ENCODE measurements at regions not wholly inside any gene's neighbourhood (a gene's known extent, or its start where the extent isn't known, plus 50 kb on each side); places are given as distances from the start of the nearest gene placed in this dataset.
A peak's percentile ranks its signal among the peaks of the same experiment; 100 is the strongest.

DNA sequence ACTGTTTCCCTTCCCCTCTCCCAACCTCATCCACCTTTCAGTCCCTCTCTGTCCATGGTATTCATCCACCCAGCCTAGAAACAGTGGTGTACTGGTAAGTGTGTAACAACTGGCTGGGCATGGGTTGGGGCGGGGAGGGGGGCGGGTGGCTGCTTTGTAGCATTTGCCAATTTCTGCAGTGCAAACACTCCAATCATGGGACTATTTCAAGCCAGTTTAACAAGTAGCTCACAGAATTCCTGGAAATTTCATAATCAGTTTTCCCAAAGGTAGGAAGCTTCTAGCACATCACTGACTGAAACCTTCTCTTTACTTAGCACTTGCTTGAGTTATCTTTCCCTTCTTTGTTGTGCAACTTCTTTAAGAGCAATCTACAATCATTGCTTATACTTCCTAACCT, 100.8 kb upstream of the WASF3 start:
- DNase-seq (ENCODE audit: low read depth in 2 of 2) = no peak

DNA sequence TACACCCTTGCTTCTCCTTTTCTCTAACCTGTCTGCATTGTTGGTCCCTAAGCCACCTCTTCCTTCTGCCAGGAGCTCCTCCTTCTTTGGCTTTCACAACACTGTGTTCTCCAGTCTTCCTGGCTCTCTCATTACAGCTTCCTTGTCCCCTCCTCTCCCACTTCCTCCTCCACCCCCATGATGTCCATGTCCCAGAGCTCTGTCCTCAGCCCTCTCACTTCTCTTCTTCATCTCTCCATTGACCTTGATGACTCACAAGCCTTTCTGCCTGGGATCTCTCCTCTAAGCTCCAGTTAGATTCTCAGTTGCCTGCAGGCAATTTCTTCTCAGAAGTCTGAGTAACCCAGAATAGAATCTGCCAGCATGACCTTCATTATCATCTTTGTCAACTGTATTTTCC, 100.3 kb upstream of the WASF3 start:
- no peak for DNase-seq (ENCODE audit: low read depth in 2 of 2)

DNA sequence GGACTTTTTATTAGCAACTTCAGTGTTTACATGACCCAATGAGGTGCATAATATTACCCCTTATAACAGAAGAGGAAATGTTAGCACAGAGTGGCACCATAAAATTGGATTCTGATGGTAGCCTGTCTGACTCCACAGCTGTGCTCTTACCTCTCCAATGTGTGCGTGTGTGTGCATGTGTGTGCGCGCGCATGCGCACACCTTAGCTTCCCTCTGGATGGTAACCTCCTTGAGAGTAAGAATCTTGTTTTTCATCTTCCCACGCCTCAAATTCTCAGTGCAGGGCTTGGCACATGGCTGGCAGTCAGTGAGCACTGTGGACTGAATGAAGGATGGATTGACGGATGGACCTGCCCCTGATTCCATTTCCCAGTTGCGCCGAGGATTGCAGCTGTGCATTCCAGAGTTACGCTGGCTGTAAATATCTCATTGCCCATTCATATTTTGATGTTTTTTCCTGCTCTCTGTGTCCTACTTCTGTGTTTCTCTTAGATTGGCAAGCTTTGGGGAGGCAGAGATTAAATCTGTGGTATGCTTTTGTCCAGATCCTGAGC, 99.2 kb upstream of the WASF3 start:
- DNase-seq (ENCODE audit: low read depth in 2 of 2) = no peak

DNA sequence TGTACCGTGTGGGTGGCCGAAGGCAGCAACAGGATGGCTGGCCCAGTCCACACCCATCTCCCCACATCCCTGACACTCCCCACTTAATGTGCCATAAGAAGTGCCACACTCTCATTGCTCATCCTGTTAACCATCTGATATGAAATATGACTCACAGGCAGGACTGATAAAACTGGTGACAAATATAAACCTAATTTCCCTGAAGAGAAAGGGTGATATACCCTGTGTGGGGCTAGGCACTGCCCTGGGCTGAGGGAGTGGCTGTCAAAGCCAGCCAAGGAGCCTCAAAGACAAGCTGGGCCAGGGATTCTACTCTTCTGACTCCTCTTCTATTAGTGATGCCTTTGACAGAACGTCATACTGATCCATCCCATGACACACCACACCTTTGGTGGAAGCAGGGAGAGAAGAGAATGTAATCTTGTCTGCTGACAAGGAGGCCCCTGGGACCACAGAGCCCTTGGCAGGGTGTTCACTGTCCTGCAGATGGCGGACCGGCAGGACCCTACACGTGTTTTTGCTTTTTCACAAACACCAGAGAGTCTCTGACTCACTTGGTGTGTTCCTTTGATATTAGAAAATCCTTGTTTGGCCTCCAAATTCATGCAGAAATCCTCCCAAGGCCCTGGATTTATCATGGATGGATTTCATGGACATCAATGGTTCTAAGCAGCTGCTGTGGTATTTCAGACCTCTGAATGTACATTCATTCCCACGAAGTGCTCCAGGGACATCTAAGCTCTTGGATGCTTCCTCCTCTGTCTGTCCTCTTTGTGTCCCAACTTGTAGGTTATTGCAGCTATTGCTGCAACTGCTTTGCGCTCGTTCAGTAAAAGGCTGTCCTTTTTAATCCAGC, 98.0 kb upstream of the WASF3 start:
- DNase-seq (ENCODE audit: low read depth in 2 of 2) = no peak

DNA sequence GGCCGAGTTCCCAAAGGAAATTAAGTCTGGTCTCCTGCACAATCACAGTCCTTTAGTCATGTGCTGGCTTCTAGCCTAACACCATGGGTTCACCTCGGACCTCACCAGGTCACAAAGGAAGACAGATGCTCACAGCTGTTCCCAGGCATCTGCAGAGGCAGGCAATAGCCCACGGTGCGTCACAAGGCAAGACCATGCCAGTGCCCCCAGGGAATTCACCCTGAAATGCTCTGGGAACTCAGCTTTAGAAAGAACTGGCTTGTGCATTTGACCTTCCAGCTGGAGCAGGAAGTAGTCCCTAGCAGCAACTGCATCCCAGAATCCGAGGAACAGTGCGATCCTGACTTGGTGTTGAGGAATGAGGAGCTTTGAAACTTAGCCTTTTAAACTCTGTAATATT, 96.8 kb upstream of the WASF3 start:
- no peak for DNase-seq (ENCODE audit: low read depth in 2 of 2)

DNA sequence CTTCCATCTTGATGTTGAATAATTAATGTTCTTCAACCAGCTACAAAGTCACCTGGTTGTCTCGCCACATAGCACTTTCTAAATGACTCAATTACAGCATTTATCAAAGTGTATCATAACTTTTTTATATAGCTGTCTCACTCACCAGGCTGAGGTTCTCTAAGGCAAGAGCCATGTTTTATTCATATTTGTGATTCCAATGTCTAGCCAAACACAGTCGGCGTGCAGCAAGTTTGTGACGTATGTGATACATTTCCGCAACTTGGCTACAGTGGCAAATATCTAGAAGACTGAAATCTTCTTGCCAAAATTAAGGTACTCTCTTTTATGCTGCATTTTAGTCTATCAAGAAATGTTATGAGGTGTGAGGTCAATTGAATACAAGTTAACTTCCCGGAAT, 94.2 kb upstream of the WASF3 start:
- DNase-seq (ENCODE audit: low read depth in 2 of 2) = no peak

DNA sequence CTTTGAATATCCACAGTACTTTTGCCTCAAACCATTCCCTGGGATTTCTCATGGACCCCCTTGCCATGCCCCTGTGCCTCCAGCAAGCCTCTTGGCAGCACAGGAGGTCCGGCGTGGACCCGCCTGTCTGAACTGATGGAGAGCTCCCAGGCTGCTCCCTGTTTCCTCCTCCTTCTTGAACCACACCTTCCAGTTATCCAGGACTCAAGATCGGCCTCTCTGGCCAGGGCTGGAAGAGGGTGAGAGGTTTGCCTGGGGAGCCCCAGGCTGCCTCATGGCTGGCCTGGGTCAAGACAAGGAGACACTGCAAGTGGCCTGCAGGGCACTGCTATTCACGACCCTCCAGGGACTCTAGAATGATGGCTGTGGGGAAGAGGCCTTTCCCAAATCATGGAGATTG, 93.6 kb upstream of the WASF3 start:
- DNase-seq (ENCODE audit: low read depth in 2 of 2) = no peak

DNA sequence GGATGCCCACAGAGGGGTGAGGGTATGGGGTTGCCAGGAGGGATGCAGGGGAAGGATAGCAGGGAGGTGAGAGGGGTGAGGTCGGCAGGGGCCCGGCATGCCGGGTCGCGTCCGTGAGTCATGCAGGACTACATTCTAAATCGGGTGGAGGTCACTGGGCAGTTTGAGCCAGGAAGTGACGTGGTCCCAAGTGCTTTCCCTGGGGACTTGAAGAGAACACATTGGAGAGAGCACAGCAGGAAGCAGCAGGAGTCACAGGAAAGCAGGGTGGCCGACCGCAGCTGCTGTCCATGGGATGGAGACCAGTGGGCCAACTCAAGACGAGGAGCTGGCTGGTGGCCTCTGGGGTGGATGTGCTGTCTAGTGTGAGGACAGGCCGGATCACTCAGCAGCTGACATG, 92.0 kb upstream of the WASF3 start:
- DNase-seq (ENCODE audit: low read depth in 2 of 2) = no peak

DNA sequence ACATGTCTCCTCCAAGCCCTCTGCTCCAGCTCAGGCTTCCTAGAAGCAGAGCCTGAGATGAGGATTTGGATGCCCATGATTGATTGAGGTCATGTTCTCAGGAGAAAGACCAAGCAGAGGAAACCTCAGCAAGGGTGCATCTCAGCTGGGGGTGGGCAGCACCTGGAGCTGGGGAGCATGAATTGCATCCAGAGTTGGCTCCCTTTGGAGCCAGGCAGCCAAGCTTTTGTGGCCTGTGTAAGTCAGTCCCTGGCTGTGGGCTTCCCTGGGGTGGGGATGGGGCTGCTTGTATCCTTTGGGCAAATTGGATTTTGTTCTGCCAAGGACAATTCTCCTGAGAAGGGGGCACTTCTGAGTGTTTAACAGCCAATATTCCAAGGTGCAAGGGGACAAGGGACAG, 91.5 kb upstream of the WASF3 start:
- DNase-seq (ENCODE audit: low read depth in 2 of 2) = no peak

DNA sequence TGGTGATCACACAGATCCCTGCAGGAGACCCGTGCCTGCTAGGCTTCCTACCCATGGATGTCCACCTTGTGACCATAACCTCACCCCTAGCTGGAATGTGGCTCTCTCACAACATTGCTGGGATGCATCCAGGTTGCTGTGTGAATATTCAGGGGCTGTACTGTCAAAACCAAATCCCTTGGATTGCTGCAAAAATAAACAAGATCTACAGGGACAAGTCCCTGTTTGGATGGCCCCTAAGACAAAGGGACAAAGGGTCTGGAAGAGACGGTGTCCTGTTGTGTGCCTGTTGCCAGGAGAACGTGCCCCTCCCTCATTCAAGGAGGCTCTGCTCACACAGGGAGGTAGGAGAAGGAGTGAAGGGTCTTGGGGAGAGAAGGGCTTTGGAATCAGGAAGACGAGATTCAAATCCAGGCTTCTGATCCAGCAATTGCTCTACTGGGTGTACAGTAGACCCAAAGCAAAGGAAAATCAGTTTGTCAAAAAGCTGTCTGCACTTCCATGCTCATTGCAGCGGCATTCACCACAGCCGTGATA, 89.2 kb upstream of the WASF3 start:
- DNase-seq (ENCODE audit: low read depth in 2 of 2) = no peak

DNA sequence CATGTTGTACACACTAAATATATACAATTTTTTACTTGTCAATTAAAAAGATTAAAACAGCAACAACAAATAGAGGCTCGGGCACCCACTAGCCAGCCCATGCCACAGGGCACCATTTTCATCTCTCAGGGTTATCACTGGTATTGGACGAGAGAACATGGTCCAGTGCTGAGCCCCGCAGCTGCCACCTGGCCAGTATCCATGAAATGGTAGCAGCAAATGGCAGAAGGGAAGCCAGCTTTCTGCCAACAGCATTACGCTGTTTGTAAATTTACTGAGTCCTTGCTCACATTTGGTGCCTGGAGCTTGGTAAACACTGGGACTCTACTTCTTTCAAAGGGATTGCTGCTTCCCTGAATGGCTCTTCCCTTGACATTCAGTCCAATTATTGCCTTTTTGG, 87.9 kb upstream of the WASF3 start:
- DNase-seq (ENCODE audit: low read depth in 2 of 2) = no peak

DNA sequence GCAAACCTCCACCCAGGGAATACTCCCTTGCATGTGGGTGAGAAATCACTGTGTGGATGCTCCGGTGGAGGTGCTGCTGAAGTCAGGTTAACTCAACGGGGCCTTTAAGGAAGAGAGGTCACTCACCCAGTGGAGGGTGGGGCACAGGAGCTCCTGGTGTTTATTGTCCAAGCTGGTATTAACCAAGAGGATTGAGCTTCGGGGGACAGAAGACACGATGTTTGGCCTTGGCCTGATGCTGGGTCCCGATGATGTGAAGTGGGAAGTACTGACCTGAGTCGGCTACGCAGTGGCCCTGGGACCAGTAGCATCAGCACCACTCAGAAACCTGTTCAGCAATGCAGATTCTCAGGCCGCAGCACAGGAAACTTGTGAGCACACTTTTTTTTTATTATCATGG, 85.7 kb upstream of the WASF3 start:
- DNase-seq (ENCODE audit: low read depth in 2 of 2) = no peak

DNA sequence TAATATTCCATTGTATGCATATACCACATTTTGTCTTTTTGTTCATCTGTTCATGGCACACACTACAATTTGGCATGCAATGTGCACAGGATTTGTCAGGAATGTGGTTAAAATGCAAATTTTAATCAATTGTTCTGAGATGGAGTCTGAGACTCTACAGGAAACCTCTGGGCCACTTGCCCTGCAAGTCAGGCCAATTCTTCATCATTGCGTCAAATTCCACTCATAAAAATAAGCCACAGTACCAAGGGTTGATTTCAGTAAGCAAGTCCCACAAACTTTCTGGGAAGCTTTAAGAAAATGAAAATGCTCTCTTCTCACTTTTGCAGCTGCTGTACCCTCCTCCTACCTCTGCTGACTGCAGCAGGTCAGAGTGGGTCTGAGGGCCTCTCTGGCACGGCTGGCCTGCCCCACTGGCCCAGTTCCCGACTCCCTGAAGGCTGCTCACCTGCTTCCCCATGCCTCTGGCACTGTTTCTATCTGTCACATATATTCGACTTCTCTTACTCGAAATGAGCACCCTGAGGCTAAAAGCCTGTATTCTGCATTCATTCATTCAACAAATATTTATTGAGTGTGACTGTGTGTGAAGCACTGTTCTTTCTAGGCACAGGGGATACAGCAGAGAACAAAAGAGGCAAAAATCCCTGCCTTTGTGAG, 83.8 kb upstream of the WASF3 start:
- DNase-seq (ENCODE audit: low read depth in 2 of 2) = no peak

DNA sequence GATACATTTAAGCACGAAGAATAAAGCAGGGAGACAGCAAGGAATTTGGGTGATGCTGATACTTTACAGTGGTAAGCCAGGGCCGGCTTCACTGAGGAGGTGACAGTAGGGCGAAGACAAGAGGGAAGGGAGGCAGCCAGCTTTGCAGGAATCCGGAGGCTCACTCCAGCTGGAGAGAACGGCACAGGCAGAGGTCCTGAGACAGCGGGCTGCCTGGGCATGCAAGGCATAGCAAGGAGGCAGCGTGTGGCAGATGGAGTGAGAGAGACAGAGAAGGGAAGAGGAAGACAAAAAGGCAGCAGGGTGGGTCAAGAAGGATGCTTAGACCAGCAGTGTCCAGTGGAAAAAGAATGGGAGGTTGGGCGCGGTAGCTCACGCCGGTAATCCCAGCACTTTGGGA, 83.2 kb upstream of the WASF3 start:
- no peak for DNase-seq (ENCODE audit: low read depth in 2 of 2)

DNA sequence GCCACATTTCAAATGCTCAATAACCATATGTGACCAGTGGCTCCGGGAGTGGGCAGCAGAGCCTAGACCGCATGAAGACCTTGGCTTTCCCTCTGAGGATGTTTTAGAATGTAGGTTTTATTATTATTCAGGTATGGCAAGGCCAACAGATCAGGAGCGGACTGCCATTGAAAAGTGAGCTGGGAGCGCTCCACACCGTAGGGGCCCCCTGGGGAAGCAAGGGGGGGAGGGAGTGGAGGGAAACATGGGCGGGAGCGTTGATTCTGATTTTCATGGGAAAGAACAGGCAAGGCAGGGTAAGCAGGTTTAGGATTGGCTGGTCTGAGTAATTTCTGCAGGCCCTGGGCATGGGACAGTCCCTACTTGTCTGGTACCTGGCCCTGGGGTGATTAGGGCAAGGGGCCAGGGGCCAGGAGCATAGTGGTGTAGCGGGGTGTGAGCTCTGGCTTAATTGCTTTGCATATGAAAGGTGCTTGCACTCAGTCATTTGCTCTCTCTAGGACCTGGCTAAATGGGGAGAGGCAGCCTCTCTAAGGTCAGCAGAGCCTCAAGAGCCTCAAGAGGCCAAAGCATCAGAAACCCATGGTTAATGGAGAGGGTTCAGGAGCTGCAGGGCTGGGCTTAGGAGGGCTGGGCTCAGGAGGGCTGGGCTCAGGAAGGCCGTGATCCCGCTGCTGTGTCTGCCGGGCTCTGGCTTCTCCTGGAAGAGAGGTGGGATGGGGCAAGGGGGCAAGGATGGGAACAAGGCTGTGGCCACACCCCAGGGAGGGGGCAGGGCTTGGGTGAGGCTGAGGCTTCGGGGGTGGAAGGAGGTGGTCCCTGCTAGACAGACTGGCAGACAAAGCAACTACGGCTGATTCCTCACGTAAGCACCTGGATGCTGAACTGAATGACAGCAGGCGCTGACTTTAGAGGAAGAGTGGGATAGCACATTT, 82.0 kb upstream of the WASF3 start:
- no peak for DNase-seq (ENCODE audit: low read depth in 2 of 2)

DNA sequence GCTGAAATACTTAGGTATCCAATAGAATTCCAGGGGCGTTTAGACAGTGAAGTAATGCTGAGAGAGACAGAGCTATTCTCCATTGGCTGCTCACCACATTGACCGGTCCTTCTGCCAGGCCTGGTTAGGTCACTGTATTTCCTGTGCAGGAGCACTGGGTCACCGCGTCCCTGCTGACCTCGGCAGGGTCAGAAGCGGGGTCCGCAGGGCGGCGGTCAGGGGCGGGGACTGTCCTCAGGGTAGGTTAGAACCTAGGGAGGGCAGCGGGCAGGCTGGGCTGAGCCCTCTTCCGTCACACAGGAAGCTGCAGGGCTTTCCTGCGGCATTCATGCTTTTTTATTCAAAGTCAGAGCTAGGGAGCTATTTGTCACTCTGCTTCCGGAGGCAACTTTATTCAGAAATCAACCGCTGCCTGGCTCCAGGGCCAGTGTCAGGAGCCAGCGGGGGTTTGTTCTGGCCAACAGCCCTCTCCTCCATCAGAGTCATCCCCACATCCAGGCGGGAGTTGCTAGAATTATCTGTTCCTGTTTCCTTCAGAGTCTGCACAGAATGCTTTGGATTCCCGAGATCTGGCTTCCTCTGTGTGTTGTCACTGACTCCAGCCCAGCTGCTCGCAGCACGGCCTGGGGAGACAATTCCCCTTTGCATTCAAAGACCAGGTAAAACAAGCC, 81.2 kb upstream of the WASF3 start:
- DNase-seq (ENCODE audit: low read depth in 2 of 2) = no peak

DNA sequence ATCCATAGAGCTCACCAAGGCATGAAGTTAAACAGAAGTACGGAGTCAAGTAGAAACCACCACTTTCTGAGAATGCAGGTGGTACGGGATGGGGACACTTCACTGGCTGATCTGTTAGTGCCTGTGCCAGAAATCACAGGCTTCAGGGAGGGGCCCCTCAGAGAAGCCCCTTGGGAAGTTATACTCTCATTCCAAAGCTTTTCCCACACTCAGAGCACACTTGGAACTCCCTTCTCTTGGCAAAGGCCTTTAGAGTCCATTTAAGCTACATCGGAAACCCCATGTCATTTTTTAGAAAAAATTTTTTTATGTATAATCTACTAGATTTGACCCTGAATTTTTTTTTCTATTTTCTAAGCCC, 80.7 kb upstream of the WASF3 start:
- DNase-seq (ENCODE audit: low read depth in 2 of 2) = no peak

DNA sequence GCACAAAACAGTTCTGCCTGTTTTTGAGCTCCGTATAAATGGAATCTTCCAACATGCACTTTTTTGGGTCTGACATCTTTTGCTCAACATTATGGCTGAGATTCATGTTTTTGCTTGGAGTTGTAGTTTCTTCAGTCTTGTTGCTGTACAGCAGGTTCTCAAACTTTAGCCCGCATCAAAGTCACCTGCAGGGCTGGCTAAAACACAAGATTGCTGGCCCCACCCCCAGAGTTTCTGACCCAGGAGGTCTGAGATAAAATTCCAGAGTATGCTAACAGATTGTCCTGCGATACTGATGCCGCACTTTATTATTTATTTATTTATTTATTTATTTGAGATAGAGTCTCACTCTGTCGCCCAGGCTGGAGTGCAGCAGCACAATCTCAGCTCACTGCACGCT, 79.8 kb upstream of the WASF3 start:
- no peak for DNase-seq (ENCODE audit: low read depth in 2 of 2)

DNA sequence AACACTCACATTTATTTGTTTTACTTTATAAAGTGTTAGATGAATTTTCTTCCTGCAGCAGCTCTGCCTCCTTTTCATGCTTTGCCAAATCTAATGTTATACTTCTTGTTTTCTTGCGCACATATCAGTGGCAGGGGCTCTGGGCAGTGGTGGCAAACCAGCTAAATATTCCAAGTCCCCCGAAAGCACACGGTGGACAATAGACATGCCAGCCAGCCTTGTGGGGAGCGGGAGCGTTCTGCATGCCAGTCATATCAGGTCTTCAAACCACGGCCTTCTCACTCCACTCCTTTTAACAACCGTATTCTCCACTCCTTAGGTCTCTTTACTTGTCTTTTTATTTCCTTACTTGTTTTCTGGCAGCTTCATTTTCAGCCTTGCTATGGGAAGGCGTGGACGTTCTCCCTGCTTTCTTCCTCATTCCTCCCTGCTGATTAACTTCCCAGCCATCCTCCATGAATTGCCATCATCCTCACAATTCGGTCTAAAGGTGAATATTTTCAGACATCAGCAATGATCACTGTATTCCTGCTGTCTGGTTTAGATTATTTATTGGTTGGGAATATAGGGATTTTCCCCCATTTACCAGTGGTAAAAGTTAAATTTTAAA, 77.1 kb upstream of the WASF3 start:
- no peak for DNase-seq (ENCODE audit: low read depth in 2 of 2)

DNA sequence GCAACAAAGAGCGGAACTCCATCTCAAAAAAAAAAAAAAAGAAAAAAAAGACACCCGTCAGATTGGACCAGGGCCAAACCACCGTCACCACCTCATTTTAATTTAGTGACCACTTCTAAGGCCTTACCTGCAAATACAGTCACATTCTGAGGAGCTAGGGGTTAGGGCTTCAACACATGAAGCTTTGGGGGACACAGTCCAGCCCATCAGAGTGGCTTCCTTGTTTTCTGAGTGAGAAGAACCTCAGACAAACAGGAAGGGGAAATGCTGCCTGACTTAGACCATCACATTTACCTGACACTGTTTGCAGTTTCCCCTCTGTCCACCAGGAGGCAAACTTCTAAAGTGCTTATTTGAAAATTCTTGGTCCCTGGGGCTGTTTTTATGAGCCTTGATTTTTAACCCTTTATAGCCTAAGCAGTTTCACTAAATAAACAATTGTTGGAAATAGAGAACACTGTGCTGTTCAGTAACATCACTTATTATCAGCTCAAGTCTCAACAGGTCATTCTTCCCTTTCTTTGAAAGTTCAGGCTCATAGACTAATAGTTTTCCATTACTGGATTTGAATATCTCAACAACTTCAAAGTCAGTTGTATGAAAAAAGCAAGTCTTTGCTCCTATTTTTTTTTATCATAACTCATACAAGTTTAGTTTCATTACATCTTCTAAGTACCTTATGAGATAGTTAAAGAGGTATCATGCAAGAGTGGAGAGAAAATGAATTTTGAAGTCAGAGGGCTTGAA, 74.9 kb upstream of the WASF3 start:
- DNase-seq (ENCODE audit: low read depth in 2 of 2) = peak; percentile 49 to 50
